Trophoblast cell (in vitro differentiated cells and primary cell): ENCODE measurements at regions not wholly inside any gene's neighbourhood (a gene's known extent, or its start where the extent isn't known, plus 50 kb on each side); places are given as distances from the start of the nearest gene placed in this dataset.

ENCODE experiments used
- DNase-seq, 2 donors: peaks; one replicate each; pipeline ENCODE4 v3.0.0-alpha.2; 2016
- H2AFZ ChIP-seq: 2 replicates; pipeline ENCODE4 v1.6.1; 2013; ENCODE audit warnings: low read length, moderate library complexity, mild to moderate bottlenecking; ENCODE audit not compliant: insufficient read depth, poor library complexity
- H2AK5ac ChIP-seq: 2 replicates; pipeline ENCODE4 v1.6.1; 2013; ENCODE audit warnings: mild to moderate bottlenecking, low read length
- H2BK120ac ChIP-seq: 2 replicates; pipeline ENCODE4 v1.6.1; 2013; ENCODE audit warnings: low read length, mild to moderate bottlenecking, moderate library complexity; ENCODE audit not compliant: insufficient read depth, poor library complexity
- H2BK12ac ChIP-seq: 2 replicates; pipeline ENCODE4 v1.6.1; 2013; ENCODE audit warnings: mild to moderate bottlenecking, low read length, moderate library complexity
- H2BK5ac ChIP-seq: 2 replicates; pipeline ENCODE4 v1.6.1; 2013; ENCODE audit warnings: low read length, low read depth, moderate library complexity, mild to moderate bottlenecking; ENCODE audit not compliant: poor library complexity
- H3K14ac ChIP-seq: 2 replicates; pipeline ENCODE4 v1.6.1; 2013; ENCODE audit warnings: mild to moderate bottlenecking, low read length
- H3K18ac ChIP-seq: 2 replicates; pipeline ENCODE4 v1.6.1; 2013; ENCODE audit warnings: mild to moderate bottlenecking, low read length
- H3K23ac ChIP-seq: 2 replicates; pipeline ENCODE4 v1.6.1; 2013; ENCODE audit warnings: low read length
- H3K27ac ChIP-seq: 2 replicates; pipeline ENCODE4 v1.5.1; 2013; ENCODE audit warnings: low read depth, mild to moderate bottlenecking, inconsistent platforms, low read length, moderate library complexity
- H3K27me3 ChIP-seq: 2 replicates; pipeline ENCODE4 v1.6.1; 2013; ENCODE audit warnings: inconsistent platforms, mild to moderate bottlenecking, low read length, moderate library complexity; ENCODE audit not compliant: insufficient read depth
- H3K36me3 ChIP-seq, 2 experiments: 1 replicate in 1 of 2; 2 replicates in 1 of 2; pipeline ENCODE4 v1.6.1; 2013; ENCODE audit warnings: low read length in 2 of 2, mild to moderate bottlenecking in 2 of 2, moderate library complexity in 1 of 2; ENCODE audit not compliant: insufficient read depth in 2 of 2, control insufficient read depth in 1 of 2
- H3K4ac ChIP-seq: 2 replicates; pipeline ENCODE4 v1.6.1; 2013; ENCODE audit warnings: low read depth, mild to moderate bottlenecking, low read length, moderate library complexity
- H3K4me1 ChIP-seq, 2 experiments: 1 replicate in 1 of 2; 2 replicates in 1 of 2; pipeline ENCODE4 v1.6.1; 2013; ENCODE audit warnings: low read length in 2 of 2, mild to moderate bottlenecking in 2 of 2, moderate library complexity in 1 of 2; ENCODE audit not compliant: insufficient read depth in 2 of 2, control insufficient read depth in 1 of 2
- H3K4me2 ChIP-seq: 2 replicates; pipeline ENCODE4 v1.6.1; 2013; ENCODE audit warnings: inconsistent platforms, mild to moderate bottlenecking, low read length, moderate library complexity
- H3K4me3 ChIP-seq: 2 replicates; pipeline ENCODE4 v1.5.1; 2013; ENCODE audit warnings: mild to moderate bottlenecking, low read depth, low read length, inconsistent platforms
- H3K79me1 ChIP-seq: one replicate; pipeline ENCODE4 v1.6.1; 2013; ENCODE audit warnings: low read length
- H3K79me2 ChIP-seq: 2 replicates; pipeline ENCODE4 v1.6.1; 2013; ENCODE audit warnings: low read length, mild to moderate bottlenecking; ENCODE audit not compliant: control insufficient read depth, insufficient read depth, poor library complexity
- H3K9ac ChIP-seq: 2 replicates; pipeline ENCODE4 v1.6.1; 2013; ENCODE audit warnings: mild to moderate bottlenecking, low read length
- H3K9me3 ChIP-seq: 2 replicates; pipeline ENCODE4 v1.6.1; 2013; ENCODE audit warnings: low read depth, mild to moderate bottlenecking, control low read depth, inconsistent platforms, low read length; ENCODE audit not compliant: insufficient read depth
- H4K12ac ChIP-seq: 2 replicates; pipeline ENCODE4 v1.6.1; 2013; ENCODE audit warnings: low read depth, mild to moderate bottlenecking, low read length, moderate library complexity
- H4K8ac ChIP-seq: 2 replicates; pipeline ENCODE4 v1.6.1; 2013; ENCODE audit warnings: low read depth, mild to moderate bottlenecking, low read length, moderate library complexity
- H4K91ac ChIP-seq: one replicate; pipeline ENCODE4 v1.6.1; 2013; ENCODE audit warnings: low read depth, mild to moderate bottlenecking, low read length, moderate library complexity
- WGBS: extraction: QIAGEN DNeasy Blood & Tissue Kit; methylation state at CpG from one replicate; pipeline ENCODE4 v1.1.7; 2013; ENCODE audit warnings: missing lambda C conversion rate; ENCODE audit not compliant: insufficient read length, insufficient coverage; ENCODE audit errors: extremely low coverage; 5-methylcytosine and 5-hydroxymethylcytosine counted together

DNA sequence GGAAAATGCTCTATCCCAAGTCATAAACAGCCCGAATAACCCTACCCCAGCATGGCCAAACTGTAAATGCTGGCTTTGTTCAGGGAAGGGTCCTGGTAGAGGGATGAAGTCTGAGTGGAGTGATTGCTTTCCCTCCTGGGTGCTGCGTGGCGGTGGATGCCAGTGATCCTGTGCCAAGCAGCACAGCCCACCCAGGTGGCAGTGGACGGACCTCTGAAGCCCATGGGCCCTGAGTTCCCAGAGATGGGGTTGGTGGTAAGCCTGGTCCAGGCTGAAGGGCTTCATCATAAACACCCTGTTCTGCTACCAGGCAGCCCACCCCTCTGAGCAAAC is 69.3 kb upstream of the ITGA11 start:
- no peak overlapping the region for H2BK5ac ChIP-seq
- no peaks in the 10 kb centered on the region for H3K9me3 ChIP-seq
- no peaks in the 10 kb centered on the region for H3K36me3 ChIP-seq
- no peak overlapping the region for H4K12ac ChIP-seq
- peaks cover 0 to 5% of the 10 kb centered on the region in 2 experiments for H3K4me1 ChIP-seq
- H3K18ac ChIP-seq: no peak overlapping the region
- H3K9ac ChIP-seq: no peak overlapping the region
- no peak overlapping the region for H3K4ac ChIP-seq
- H2AFZ ChIP-seq: no peak overlapping the region
- no peak overlapping the region for H4K8ac ChIP-seq
- no peaks in the 10 kb centered on the region for H3K79me2 ChIP-seq
- no peak overlapping the region for H4K91ac ChIP-seq
- no peak overlapping the region for H3K14ac ChIP-seq
- H2BK12ac ChIP-seq: no peak overlapping the region
- H2AK5ac ChIP-seq: no peak overlapping the region
- H3K4me2 ChIP-seq: no peak overlapping the region
- peaks cover 3% of the 10 kb centered on the region for H3K79me1 ChIP-seq
- H2BK120ac ChIP-seq: no peak overlapping the region
- DNase-seq: no peak
- WGBS: no CpG with 5 or more reads among the region's 4 CpGs
- H3K27me3 ChIP-seq: no peaks in the 10 kb centered on the region
- no peak overlapping the region for H3K4me3 ChIP-seq
- H3K23ac ChIP-seq: no peak overlapping the region
- no peak overlapping the region for H3K27ac ChIP-seq

DNA sequence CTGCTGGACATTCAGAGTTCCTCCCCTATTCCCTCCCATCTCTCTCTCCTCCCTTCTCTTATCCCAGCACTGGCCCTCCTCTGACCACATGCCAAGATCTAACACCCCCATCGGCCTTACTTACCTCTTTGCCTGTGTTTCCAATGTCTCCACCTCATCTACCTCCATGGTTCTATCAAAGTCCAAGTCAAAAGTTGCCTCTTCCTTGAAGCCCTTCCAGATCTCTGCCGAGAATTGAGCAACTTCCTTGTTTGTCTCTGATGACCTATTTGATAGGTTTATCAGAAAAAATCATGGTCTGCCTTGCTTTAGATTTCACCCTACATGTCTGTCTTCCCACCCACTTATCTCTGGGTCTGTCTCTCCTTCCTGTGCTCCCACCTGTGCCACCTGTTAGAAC is 69.7 kb upstream of the ITGA11 start:
- no peak overlapping the region for H3K9ac ChIP-seq
- no peak overlapping the region for H4K91ac ChIP-seq
- H2BK12ac ChIP-seq: no peak overlapping the region
- H3K27me3 ChIP-seq: no peaks in the 10 kb centered on the region
- no peak overlapping the region for H2AFZ ChIP-seq
- no peak overlapping the region for H3K14ac ChIP-seq
- no peak overlapping the region for H3K4me2 ChIP-seq
- no peak overlapping the region for H3K4me3 ChIP-seq
- H3K27ac ChIP-seq: no peak overlapping the region
- H4K12ac ChIP-seq: no peak overlapping the region
- no peak overlapping the region for H3K18ac ChIP-seq
- H3K9me3 ChIP-seq: no peaks in the 10 kb centered on the region
- H3K79me1 ChIP-seq: peaks cover 3% of the 10 kb centered on the region
- no peak overlapping the region for H2BK5ac ChIP-seq
- H3K36me3 ChIP-seq: no peaks in the 10 kb centered on the region
- no peak overlapping the region for H3K23ac ChIP-seq
- H2BK120ac ChIP-seq: no peak overlapping the region
- WGBS: no CpG with 5 or more reads among the region's 2 CpGs
- H3K4ac ChIP-seq: no peak overlapping the region
- peaks cover 0 to 5% of the 10 kb centered on the region in 2 experiments for H3K4me1 ChIP-seq
- H3K79me2 ChIP-seq: no peaks in the 10 kb centered on the region
- H4K8ac ChIP-seq: no peak overlapping the region
- DNase-seq: no peak
- no peak overlapping the region for H2AK5ac ChIP-seq

DNA sequence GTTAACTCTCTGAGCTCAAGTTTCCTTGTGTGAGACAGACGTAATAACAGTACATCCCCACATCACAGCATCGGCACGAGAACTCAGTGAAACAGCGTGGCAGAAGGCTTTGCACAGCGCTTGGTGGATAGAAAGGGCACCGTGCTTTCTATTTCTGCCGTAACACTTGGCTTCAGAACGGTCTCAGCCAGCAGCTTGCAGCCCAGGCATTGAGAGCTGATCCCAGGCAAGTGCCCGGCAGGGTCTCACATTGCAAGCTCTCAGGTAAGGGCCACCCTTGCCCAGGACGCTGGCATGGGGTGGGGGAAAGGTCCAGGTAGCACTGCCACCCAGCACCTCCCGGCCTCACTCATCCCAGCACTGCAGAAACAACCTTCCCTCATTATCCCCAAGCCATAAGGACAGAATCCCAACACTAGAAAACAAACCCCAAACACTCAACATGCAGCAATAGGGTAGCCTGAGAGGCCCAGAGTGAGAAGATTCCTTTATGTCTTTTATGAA is 70.5 kb upstream of the ITGA11 start:
- WGBS: no CpG with 5 or more reads among the region's 11 CpGs
- H3K27ac ChIP-seq: no peak overlapping the region

DNA sequence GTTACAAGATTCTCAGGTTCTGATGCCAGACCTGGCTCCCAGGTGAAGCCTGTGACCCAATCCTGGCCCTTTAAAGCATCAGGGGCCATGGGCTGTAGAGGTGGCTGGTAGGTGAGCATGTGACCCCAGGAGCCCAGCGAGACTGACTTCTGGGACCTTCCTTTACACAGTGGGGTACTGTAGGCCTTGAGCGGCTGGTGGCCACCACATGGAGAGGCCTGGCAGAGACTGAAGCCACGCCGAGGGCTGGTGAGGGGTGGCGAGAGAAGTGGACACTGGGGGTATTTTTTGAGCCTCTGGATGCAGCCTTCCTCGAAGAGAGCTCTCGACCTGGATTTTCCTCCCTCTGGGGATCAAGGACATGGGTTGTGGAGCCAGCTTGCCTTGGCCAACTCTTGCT is 71.2 kb upstream of the ITGA11 start:
- H3K18ac ChIP-seq: no peak overlapping the region
- H3K27me3 ChIP-seq: no peaks in the 10 kb centered on the region
- no peaks in the 10 kb centered on the region for H3K79me2 ChIP-seq
- H3K14ac ChIP-seq: no peak overlapping the region
- DNase-seq: no peak
- H3K9ac ChIP-seq: no peak overlapping the region
- H3K36me3 ChIP-seq: no peaks in the 10 kb centered on the region
- H2BK120ac ChIP-seq: no peak overlapping the region
- H2AK5ac ChIP-seq: no peak overlapping the region
- H3K4me3 ChIP-seq: no peak overlapping the region
- H3K79me1 ChIP-seq: peaks cover under 1% of the 10 kb centered on the region
- WGBS: no CpG with 5 or more reads among the region's 7 CpGs
- no peak overlapping the region for H3K23ac ChIP-seq
- no peak overlapping the region for H4K8ac ChIP-seq
- H2AFZ ChIP-seq: no peak overlapping the region
- no peak overlapping the region for H2BK5ac ChIP-seq
- H3K4ac ChIP-seq: no peak overlapping the region
- no peak overlapping the region for H2BK12ac ChIP-seq
- H4K91ac ChIP-seq: no peak overlapping the region
- H4K12ac ChIP-seq: no peak overlapping the region
- no peaks in the 10 kb centered on the region for H3K9me3 ChIP-seq
- H3K27ac ChIP-seq: no peak overlapping the region
- no peak overlapping the region for H3K4me2 ChIP-seq
- peaks cover 0 to under 1% of the 10 kb centered on the region in 2 experiments for H3K4me1 ChIP-seq

More for the DNA sequence above, 70.5 kb upstream of the ITGA11 start:
- Histone ChIP-seq H2BK5ac (no peak overlapping the region), H2BK120ac (no peak overlapping the region), H3K36me3 (no peaks in the 10 kb centered on the region), H3K4ac (no peak overlapping the region), H3K23ac (no peak overlapping the region), H2BK12ac (no peak overlapping the region), H2AFZ (no peak overlapping the region), H3K79me2 (no peaks in the 10 kb centered on the region), H3K9ac (no peak overlapping the region), H3K79me1 (peaks cover 3% of the 10 kb centered on the region), H3K14ac (no peak overlapping the region), H3K9me3 (no peaks in the 10 kb centered on the region), H4K91ac (no peak overlapping the region), H3K27me3 (no peaks in the 10 kb centered on the region), H2AK5ac (no peak overlapping the region), H4K8ac (no peak overlapping the region), H3K4me1 (peaks cover 0 to 5% of the 10 kb centered on the region in 2 experiments), H3K4me2 (no peak overlapping the region), H3K18ac (no peak overlapping the region), H3K4me3 (no peak overlapping the region), H4K12ac (no peak overlapping the region)
- no peak for DNase-seq
